ENCODE measurements at regions not wholly inside any gene's neighbourhood (a gene's known extent, or its start where the extent isn't known, plus 50 kb on each side); places are given as distances from the start of the nearest gene placed in this dataset.

DNA sequence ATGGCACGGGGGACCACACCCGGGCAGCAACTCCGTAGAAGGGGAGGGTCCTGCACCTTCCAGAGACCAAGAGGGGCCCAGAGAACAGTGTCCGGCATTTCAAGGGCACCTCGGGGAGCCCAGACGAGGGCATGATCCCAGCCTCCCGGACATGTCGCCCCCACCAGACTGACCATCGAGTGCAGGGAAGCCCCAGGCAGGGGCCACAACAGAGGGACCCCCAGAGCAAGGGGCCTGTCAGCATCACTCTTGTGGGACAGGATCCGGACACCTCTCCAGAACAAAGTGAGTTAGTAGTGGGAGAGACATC is 50.4 kb upstream of the CTDP1 start:
- Histone ChIP-seq H3K27me3 (peaks cover 0 to 38% (median 19%) of the 10 kb centered on the region in 7 donors), H3K27ac (no peak overlapping the region), H3K9me3 (no peaks in the 10 kb centered on the region), H3K4me3 (no peak overlapping the region), H3K36me3 (no peaks in the 10 kb centered on the region), H3K4me1 (peaks cover 0 to 20% (median 0%) of the 10 kb centered on the region in 9 donors)
- DNase-seq (no peak), ATAC-seq (no peak)
- TF ChIP-seq, protein P1, sequence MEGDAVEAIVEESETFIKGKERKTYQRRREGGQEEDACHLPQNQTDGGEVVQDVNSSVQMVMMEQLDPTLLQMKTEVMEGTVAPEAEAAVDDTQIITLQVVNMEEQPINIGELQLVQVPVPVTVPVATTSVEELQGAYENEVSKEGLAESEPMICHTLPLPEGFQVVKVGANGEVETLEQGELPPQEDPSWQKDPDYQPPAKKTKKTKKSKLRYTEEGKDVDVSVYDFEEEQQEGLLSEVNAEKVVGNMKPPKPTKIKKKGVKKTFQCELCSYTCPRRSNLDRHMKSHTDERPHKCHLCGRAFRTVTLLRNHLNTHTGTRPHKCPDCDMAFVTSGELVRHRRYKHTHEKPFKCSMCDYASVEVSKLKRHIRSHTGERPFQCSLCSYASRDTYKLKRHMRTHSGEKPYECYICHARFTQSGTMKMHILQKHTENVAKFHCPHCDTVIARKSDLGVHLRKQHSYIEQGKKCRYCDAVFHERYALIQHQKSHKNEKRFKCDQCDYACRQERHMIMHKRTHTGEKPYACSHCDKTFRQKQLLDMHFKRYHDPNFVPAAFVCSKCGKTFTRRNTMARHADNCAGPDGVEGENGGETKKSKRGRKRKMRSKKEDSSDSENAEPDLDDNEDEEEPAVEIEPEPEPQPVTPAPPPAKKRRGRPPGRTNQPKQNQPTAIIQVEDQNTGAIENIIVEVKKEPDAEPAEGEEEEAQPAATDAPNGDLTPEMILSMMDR (IDR thresholded peaks at IDR 0.05): no peak
- WGBS, 2 donors: 90 to 92% methylated on average over 10 of the region's 10 CpGs
- intact Hi-C loops (cut with DNase I): no loop called here

DNA sequence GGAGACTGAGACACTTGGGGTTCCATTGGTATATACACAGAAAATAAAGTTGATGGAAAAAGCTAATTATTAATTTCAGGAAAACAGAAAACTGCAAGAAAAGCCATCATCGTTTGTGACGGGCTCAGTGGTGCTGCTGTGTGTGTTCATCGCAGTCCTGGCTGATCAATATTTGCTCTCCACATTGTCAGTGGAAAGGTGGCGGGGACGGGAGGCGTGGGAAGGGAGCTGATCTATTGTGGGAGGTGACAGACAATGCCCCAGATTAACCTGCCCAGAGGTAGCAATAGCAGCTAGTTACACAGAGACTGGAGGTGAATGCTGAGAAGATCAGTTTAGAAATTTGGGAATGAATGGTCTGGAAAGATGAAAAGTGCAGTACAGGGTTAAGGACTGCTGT is 50.0 kb upstream of the CTDP1 start:
- H3K4me3 ChIP-seq: no peak overlapping the region
- H3K27me3 ChIP-seq: peaks cover 0 to 36% (median 15%) of the 10 kb centered on the region in 7 donors
- DNase-seq (no peak), ATAC-seq (no peak)
- H3K36me3 ChIP-seq: no peaks in the 10 kb centered on the region
- no peak overlapping the region for H3K27ac ChIP-seq
- H3K9me3 ChIP-seq: no peaks in the 10 kb centered on the region
- peaks cover 0 to 16% (median 0%) of the 10 kb centered on the region in 9 donors for H3K4me1 ChIP-seq
- TF ChIP-seq, protein P1 (IDR thresholded peaks at IDR 0.05): no peak
- intact Hi-C loops (cut with DNase I): no loop called here
- WGBS, 2 donors: 79 to 89% methylated on average over 6 of the region's 6 CpGs
